ENCODE measurements at regions not wholly inside any gene's neighbourhood (a gene's known extent, or its start where the extent isn't known, plus 50 kb on each side); places are given as distances from the start of the nearest gene placed in this dataset.

DNA sequence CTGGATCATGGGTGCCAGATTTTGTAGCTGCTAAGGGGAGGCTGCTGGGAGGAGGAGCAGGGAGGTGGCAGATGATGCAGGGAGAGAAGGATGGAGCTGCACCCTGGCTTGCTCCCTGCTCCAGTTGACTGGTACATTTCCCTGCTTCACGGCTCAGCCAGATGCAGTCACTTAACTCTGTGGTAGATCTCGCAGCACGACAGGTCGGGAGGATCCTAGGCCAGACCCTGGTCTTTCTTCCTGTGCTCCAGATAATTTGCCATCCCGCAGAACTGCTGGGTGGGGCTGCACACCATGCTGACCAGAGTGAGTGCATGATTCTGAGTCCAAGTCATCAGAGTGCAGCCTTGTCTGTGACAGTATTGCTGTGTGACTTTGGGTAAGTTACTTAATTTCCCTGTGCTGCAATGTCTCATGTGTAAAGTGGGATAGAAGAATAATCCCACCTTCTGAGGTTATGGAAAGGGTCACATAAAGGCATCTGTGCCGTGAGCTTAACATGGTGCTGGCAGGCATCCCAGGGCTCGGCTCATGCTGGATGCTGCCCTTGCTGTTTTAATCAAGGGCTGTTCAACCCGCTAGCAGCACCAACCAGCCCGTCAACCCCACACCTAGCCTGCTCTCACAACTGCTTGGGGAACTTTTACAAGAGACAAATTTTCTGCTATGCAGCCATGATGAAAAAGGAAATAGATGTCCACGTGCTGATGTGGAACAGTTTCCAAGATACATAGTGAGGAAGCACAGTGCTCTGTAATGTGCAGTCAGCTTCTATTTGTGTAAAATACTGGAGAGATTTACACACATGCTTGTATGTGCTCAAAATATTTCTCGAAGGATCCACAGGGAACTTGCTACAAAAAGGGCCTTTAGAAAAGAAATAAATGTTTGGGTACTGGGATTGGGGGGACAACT lies 257.9 kb downstream of the CDH26 start:
- Histone ChIP-seq H3K36me3 (ENCODE audit: control insufficient read depth in 2 of 2, insufficient read depth in 2 of 2, low read length in 1 of 2) (no peaks in the 10 kb centered on the region), H3K4me1 (ENCODE audit: control insufficient read depth in 2 of 2, insufficient read depth in 2 of 2, low read length in 2 of 2) (peaks cover 21 to 45% of the 10 kb centered on the region in 2 donors), H3K9me3 (ENCODE audit: control insufficient read depth in 2 of 2, insufficient read depth in 1 of 2, low read length in 1 of 2) (no peaks in the 10 kb centered on the region), H3K4me3 (ENCODE audit: low read length in 2 of 2) (no peak overlapping the region), H3K27ac (ENCODE audit: low read depth in 1 of 2, low read length in 1 of 2) (no peak overlapping the region), H3K27me3 (ENCODE audit: control insufficient read depth in 2 of 2, insufficient read depth in 1 of 2, low read length in 1 of 2) (no peaks in the 10 kb centered on the region)
- DNase-seq (ENCODE audit: low read depth in 6 of 9, low spot score in 9 of 9), result no peak
- 90% methylated on average over 11 of the region's 11 CpGs for WGBS

DNA sequence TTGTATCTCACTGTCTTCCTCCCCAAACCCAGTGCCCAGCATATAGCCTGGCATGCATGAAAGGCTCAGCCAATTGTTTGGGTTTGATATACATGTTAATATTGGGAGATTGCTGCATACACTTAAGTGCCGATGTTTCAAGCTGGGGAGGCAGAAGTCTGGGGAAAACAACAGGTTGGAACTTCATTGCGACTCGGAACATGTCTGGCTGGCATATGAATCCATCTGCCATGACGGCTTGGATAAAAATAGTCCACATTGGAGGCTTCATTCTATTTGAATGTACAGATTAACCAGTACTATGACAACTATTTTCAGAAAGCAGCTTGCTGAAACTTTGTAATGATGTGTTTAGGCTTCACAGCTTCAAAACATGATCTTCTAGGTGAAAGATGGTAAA lies 261.0 kb downstream of the CDH26 start:
- no peak overlapping the region for H3K27ac ChIP-seq (ENCODE audit: low read depth in 1 of 2, low read length in 1 of 2)
- no peak for DNase-seq (ENCODE audit: low read depth in 6 of 9, low spot score in 9 of 9)
- no peak overlapping the region for H3K4me3 ChIP-seq (ENCODE audit: low read length in 2 of 2)
- H3K4me1 ChIP-seq (ENCODE audit: control insufficient read depth in 2 of 2, insufficient read depth in 2 of 2, low read length in 2 of 2), result peaks cover 8 to 19% of the 10 kb centered on the region in 2 donors
- H3K36me3 ChIP-seq (ENCODE audit: control insufficient read depth in 2 of 2, insufficient read depth in 2 of 2, low read length in 1 of 2), result no peaks in the 10 kb centered on the region
- no peaks in the 10 kb centered on the region for H3K9me3 ChIP-seq (ENCODE audit: control insufficient read depth in 2 of 2, insufficient read depth in 1 of 2, low read length in 1 of 2)
- 97% methylated on average over 4 of the region's 4 CpGs for WGBS
- no peaks in the 10 kb centered on the region for H3K27me3 ChIP-seq (ENCODE audit: control insufficient read depth in 2 of 2, insufficient read depth in 1 of 2, low read length in 1 of 2)

DNA sequence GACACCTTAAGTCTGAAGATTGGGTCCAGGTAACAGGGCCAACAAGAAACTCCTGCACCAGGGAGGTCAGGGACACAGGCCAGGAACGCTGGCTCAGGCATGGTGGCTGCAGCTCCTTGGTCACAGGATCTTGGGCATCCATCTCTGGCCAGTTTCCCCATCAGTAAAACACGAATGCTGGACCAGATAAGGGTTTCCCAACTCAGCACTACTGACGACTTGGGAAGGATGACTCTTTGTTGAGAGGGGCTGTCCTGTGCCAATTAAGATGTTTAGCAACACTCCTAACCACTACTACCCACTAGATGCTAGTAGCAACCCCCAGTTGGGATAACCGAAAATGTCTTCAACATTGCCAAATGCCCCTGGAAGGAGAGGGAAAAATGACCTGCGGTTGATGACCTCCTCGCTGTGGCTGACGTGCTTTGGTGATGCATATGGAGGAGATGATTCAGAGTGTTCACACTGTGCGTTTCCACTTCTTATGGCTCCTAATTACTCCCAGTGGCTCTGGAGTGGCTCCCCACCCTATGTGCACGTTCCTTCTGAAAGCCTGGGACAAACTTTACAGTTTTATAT lies 261.9 kb downstream of the CDH26 start:
- peaks cover 4 to 11% of the 10 kb centered on the region in 2 donors for H3K4me1 ChIP-seq (ENCODE audit: control insufficient read depth in 2 of 2, insufficient read depth in 2 of 2, low read length in 2 of 2)
- H3K4me3 ChIP-seq (ENCODE audit: low read length in 2 of 2), result no peak overlapping the region
- WGBS, result 96% methylated on average over 9 of the region's 9 CpGs
- H3K36me3 ChIP-seq (ENCODE audit: control insufficient read depth in 2 of 2, insufficient read depth in 2 of 2, low read length in 1 of 2), result no peaks in the 10 kb centered on the region
- no peaks in the 10 kb centered on the region for H3K9me3 ChIP-seq (ENCODE audit: control insufficient read depth in 2 of 2, insufficient read depth in 1 of 2, low read length in 1 of 2)
- no peaks in the 10 kb centered on the region for H3K27me3 ChIP-seq (ENCODE audit: control insufficient read depth in 2 of 2, insufficient read depth in 1 of 2, low read length in 1 of 2)
- no peak overlapping the region for H3K27ac ChIP-seq (ENCODE audit: low read depth in 1 of 2, low read length in 1 of 2)
- no peak for DNase-seq (ENCODE audit: low read depth in 6 of 9, low spot score in 9 of 9)

DNA sequence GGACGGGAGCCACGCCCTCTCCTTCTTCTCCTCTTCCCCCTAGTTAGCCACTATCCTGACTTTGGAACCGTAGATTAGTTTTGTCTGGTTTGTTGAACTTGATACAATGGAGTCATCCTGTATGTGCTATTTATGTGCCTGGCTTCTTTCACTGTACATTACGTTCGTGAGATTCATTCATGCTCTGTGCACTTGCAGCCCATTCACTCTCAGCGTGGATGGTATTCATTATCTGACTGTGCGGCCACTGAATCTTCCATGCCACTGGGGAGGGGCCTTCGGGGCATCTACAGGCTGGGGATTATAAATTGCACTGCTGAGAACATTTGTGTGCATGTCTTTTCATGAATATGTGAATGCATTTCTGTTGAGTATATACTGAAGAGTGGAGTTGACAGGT lies 262.5 kb downstream of the CDH26 start:
- WGBS, result 96% methylated on average over 8 of the region's 8 CpGs
- Histone ChIP-seq H3K27me3 (ENCODE audit: control insufficient read depth in 2 of 2, insufficient read depth in 1 of 2, low read length in 1 of 2) (no peaks in the 10 kb centered on the region), H3K27ac (ENCODE audit: low read depth in 1 of 2, low read length in 1 of 2) (no peak overlapping the region), H3K4me1 (ENCODE audit: control insufficient read depth in 2 of 2, insufficient read depth in 2 of 2, low read length in 2 of 2) (peaks cover under 1 to 5% of the 10 kb centered on the region in 2 donors), H3K9me3 (ENCODE audit: control insufficient read depth in 2 of 2, insufficient read depth in 1 of 2, low read length in 1 of 2) (no peaks in the 10 kb centered on the region), H3K4me3 (ENCODE audit: low read length in 2 of 2) (no peak overlapping the region), H3K36me3 (ENCODE audit: control insufficient read depth in 2 of 2, insufficient read depth in 2 of 2, low read length in 1 of 2) (no peaks in the 10 kb centered on the region)
- DNase-seq (ENCODE audit: low read depth in 6 of 9, low spot score in 9 of 9), result no peak

DNA sequence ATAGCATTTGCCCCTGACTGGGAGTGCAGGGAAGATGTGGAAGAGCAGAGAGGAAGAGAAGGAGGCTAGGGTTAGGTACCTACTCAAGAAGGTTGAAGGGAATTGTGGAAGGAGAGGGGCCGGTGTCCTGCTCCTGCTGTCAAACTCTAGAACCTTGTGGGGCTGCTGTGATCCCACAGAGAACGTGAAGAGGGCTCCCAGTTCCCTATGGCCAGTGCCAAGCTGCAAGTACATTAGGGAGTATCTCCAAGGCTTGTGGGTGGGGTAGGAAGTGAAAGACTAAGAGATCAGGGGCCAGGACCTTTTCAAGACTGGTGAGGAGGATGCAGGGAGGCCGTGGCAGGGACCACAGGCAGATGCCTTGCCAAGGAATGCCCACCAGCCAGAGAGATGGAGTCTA lies 263.4 kb downstream of the CDH26 start:
- no peak overlapping the region for H3K27ac ChIP-seq (ENCODE audit: low read depth in 1 of 2, low read length in 1 of 2)
- no peaks in the 10 kb centered on the region for H3K27me3 ChIP-seq (ENCODE audit: control insufficient read depth in 2 of 2, insufficient read depth in 1 of 2, low read length in 1 of 2)
- whole genome bisulfite sequencing, result 96% methylated on average over 3 of the region's 3 CpGs
- H3K4me3 ChIP-seq (ENCODE audit: low read length in 2 of 2), result no peak overlapping the region
- H3K36me3 ChIP-seq (ENCODE audit: control insufficient read depth in 2 of 2, insufficient read depth in 2 of 2, low read length in 1 of 2), result no peaks in the 10 kb centered on the region
- no peaks in the 10 kb centered on the region for H3K4me1 ChIP-seq (ENCODE audit: control insufficient read depth in 2 of 2, insufficient read depth in 2 of 2, low read length in 2 of 2)
- no peaks in the 10 kb centered on the region for H3K9me3 ChIP-seq (ENCODE audit: control insufficient read depth in 2 of 2, insufficient read depth in 1 of 2, low read length in 1 of 2)
- no peak for DNase-seq (ENCODE audit: low read depth in 6 of 9, low spot score in 9 of 9)

DNA sequence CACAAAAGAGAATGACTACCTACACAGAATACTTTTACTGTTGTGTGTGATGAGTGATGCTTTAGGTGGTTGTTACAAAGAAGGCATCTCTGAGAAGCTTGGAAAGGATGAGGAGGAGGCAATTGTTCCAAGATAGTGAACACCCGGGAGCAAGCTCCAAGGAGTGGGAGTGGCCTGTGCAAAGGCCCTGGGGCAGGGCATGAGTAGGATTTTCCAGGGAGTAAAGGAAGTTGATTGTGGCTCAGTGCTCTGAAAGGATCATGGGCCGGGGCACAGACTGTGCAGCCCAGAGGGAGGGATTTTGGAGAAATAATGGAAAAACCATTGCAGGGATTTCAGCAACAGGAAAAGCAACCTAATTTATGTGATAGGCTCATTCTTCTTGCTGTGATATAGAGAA lies 264.3 kb downstream of the CDH26 start:
- Histone ChIP-seq H3K4me1 (ENCODE audit: control insufficient read depth in 2 of 2, insufficient read depth in 2 of 2, low read length in 2 of 2) (no peaks in the 10 kb centered on the region), H3K27ac (ENCODE audit: low read depth in 1 of 2, low read length in 1 of 2) (no peak overlapping the region), H3K36me3 (ENCODE audit: control insufficient read depth in 2 of 2, insufficient read depth in 2 of 2, low read length in 1 of 2) (no peaks in the 10 kb centered on the region), H3K9me3 (ENCODE audit: control insufficient read depth in 2 of 2, insufficient read depth in 1 of 2, low read length in 1 of 2) (no peaks in the 10 kb centered on the region), H3K4me3 (ENCODE audit: low read length in 2 of 2) (no peak overlapping the region), H3K27me3 (ENCODE audit: control insufficient read depth in 2 of 2, insufficient read depth in 1 of 2, low read length in 1 of 2) (no peaks in the 10 kb centered on the region)
- 0% methylated on average over 2 of the region's 2 CpGs for WGBS
- no peak for DNase-seq (ENCODE audit: low read depth in 6 of 9, low spot score in 9 of 9)

DNA sequence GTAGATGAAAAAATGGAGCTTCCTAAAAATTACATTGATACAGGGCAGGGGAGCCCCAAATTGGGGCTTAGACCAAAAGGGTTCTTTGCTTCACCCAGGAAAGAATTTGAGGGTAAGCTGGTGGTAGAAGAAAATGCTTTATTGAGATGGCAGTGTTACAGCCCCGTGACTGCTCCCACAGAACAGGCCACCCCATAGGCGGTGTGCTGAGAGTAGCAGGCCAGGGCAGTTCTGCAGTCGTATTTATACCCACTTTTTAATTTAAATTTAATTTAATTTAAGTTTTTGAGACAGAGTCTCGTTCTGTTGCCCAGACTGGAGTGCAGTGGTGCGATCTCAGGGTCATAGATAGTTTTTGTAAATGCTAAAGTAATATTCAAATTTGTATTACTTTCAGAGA lies 265.0 kb downstream of the CDH26 start:
- H3K36me3 ChIP-seq (ENCODE audit: control insufficient read depth in 2 of 2, insufficient read depth in 2 of 2, low read length in 1 of 2), result no peaks in the 10 kb centered on the region
- no peaks in the 10 kb centered on the region for H3K27me3 ChIP-seq (ENCODE audit: control insufficient read depth in 2 of 2, insufficient read depth in 1 of 2, low read length in 1 of 2)
- no peaks in the 10 kb centered on the region for H3K4me1 ChIP-seq (ENCODE audit: control insufficient read depth in 2 of 2, insufficient read depth in 2 of 2, low read length in 2 of 2)
- DNase-seq (ENCODE audit: low read depth in 6 of 9, low spot score in 9 of 9), result no peak
- no peaks in the 10 kb centered on the region for H3K9me3 ChIP-seq (ENCODE audit: control insufficient read depth in 2 of 2, insufficient read depth in 1 of 2, low read length in 1 of 2)
- 95% methylated on average over 5 of the region's 5 CpGs for WGBS
- H3K4me3 ChIP-seq (ENCODE audit: low read length in 2 of 2), result no peak overlapping the region
- H3K27ac ChIP-seq (ENCODE audit: low read depth in 1 of 2, low read length in 1 of 2), result no peak overlapping the region

DNA sequence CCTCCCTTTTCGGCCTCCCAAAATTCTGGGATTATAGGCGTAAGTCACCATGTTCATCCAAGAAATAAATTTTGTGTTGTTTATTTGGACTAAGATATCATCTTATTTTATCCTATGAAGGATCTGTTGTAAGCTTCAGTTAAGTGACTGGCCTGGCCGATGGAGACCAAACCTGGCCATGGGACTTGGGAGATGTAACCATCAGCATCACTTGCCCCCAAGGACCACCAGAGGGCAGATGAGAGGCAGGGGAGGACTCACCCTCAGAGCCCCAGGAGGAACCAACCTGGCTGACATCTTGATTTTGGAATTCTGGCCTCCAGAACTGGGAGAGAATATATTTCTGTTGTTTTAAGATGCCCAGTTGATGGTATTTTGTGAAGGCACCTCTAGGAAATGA lies 266.7 kb downstream of the CDH26 start:
- no peak overlapping the region for H3K4me3 ChIP-seq (ENCODE audit: low read length in 2 of 2)
- DNase-seq (ENCODE audit: low read depth in 6 of 9, low spot score in 9 of 9), result peak in 1 of 9 donors; percentile 52
- no peaks in the 10 kb centered on the region for H3K4me1 ChIP-seq (ENCODE audit: control insufficient read depth in 2 of 2, insufficient read depth in 2 of 2, low read length in 2 of 2)
- H3K9me3 ChIP-seq (ENCODE audit: control insufficient read depth in 2 of 2, insufficient read depth in 1 of 2, low read length in 1 of 2), result no peaks in the 10 kb centered on the region
- H3K36me3 ChIP-seq (ENCODE audit: control insufficient read depth in 2 of 2, insufficient read depth in 2 of 2, low read length in 1 of 2), result no peaks in the 10 kb centered on the region
- H3K27ac ChIP-seq (ENCODE audit: low read depth in 1 of 2, low read length in 1 of 2), result no peak overlapping the region
- WGBS, result 97% methylated on average over 3 of the region's 3 CpGs
- H3K27me3 ChIP-seq (ENCODE audit: control insufficient read depth in 2 of 2, insufficient read depth in 1 of 2, low read length in 1 of 2), result no peaks in the 10 kb centered on the region

DNA sequence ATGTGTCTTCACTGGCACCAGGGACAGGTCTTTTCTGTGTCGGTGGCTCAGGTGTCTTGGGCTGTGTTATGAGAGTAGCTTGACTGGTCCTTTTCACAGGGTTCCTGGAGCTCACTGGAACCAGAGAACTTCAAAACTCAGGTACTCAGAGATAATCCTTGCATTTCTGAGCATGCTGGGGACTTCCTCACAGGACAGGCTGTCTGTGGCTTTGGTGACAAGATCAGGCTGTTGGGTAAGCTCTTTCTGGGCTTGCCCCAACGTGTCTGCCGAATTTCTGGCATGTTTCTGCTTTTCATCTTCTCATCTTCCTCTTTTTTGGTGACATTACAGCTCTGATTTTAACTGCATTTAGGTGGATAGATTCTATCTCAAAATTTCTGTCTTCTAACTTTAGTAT lies 270.0 kb downstream of the CDH26 start:
- H3K27me3 ChIP-seq (ENCODE audit: control insufficient read depth in 2 of 2, insufficient read depth in 1 of 2, low read length in 1 of 2), result no peaks in the 10 kb centered on the region
- no peaks in the 10 kb centered on the region for H3K9me3 ChIP-seq (ENCODE audit: control insufficient read depth in 2 of 2, insufficient read depth in 1 of 2, low read length in 1 of 2)
- H3K27ac ChIP-seq (ENCODE audit: low read depth in 1 of 2, low read length in 1 of 2), result no peak overlapping the region
- no peaks in the 10 kb centered on the region for H3K36me3 ChIP-seq (ENCODE audit: control insufficient read depth in 2 of 2, insufficient read depth in 2 of 2, low read length in 1 of 2)
- H3K4me3 ChIP-seq (ENCODE audit: low read length in 2 of 2), result no peak overlapping the region
- WGBS, result 35% methylated on average over 3 of the region's 3 CpGs
- peaks cover 0 to 6% of the 10 kb centered on the region in 2 donors for H3K4me1 ChIP-seq (ENCODE audit: control insufficient read depth in 2 of 2, insufficient read depth in 2 of 2, low read length in 2 of 2)
- no peak for DNase-seq (ENCODE audit: low read depth in 6 of 9, low spot score in 9 of 9)

All from thymus (tissue), 11 donors.